Panc1 (cell line): ENCODE measurements at regions not wholly inside any gene's neighbourhood (a gene's known extent, or its start where the extent isn't known, plus 50 kb on each side); places are given as distances from the start of the nearest gene placed in this dataset.

Source experiments
- ATAC-seq: fragments of 200-7000 bp; cut with Tn5 transposase; 2 replicates; pipeline ENCODE4 v1.9.1; 2020; ENCODE audit warnings: mild to moderate bottlenecking, moderate library complexity
- BruUV-seq: library from RNA; stranded (reverse); fragments of 400-500 nt; replicated peaks from 2 replicates; lab custom pipeline; 2021; lab: Mats Ljungman, UMichigan
- CTCF ChIA-PET: fragments of 300-600 bp; sonication (Branson Sonifier 250); formaldehyde crosslinking; loops from one replicate; lab custom pipeline; 2022; ENCODE audit warnings: antibody characterized with exemption; lab: Charles Lee
- POLR2A ChIA-PET: fragments of 300-600 bp; sonication (Branson Sonifier 250); formaldehyde crosslinking; loops from one replicate; lab custom pipeline; 2022; ENCODE audit warnings: antibody characterized with exemption; lab: Charles Lee
- DNase-seq: peaks from one replicate; pipeline ENCODE4 v3.0.0-alpha.2; 2010; ENCODE audit warnings: low read depth, low spot score
- H3K27ac ChIP-seq: 2 replicates; pipeline ENCODE4 v1.5.1; 2011; ENCODE audit warnings: mild to moderate bottlenecking, low read length, inconsistent platforms
- H3K27me3 ChIP-seq: fragments of 200-500 bp; sonication (Bioruptor generic); 2 replicates; pipeline ENCODE4 v1.6.0; 2014; ENCODE audit warnings: low read length, inconsistent platforms; ENCODE audit not compliant: control insufficient read depth, insufficient read depth
- H3K36me3 ChIP-seq: fragments of 200-500 bp; sonication (Bioruptor generic); 2 replicates; pipeline ENCODE4 v1.5.1; 2014; ENCODE audit warnings: inconsistent platforms, mild to moderate bottlenecking, low read length, moderate library complexity; ENCODE audit not compliant: control insufficient read depth, insufficient read depth
- H3K4me1 ChIP-seq: 2 replicates; pipeline ENCODE4 v1.5.1; 2011; ENCODE audit warnings: inconsistent platforms, mild to moderate bottlenecking, low read length, moderate library complexity; ENCODE audit not compliant: control insufficient read depth, insufficient read depth
- H3K4me3 ChIP-seq, 2 experiments: 2 replicates each; pipeline ENCODE4 v1.5.1; 2011 to 2012; ENCODE audit warnings: low read depth in 2 of 2, low read length in 2 of 2, mild to moderate bottlenecking in 2 of 2, inconsistent platforms in 1 of 2, moderate library complexity in 1 of 2
- H3K9me3 ChIP-seq: fragments of 200-500 bp; sonication (Bioruptor generic); 2 replicates; pipeline ENCODE4 v1.5.1; 2014; ENCODE audit warnings: low read depth, mild to moderate bottlenecking, inconsistent platforms, low read length, moderate library complexity; ENCODE audit not compliant: control insufficient read depth, insufficient read depth
- POLR2AphosphoS5 ChIP-seq: IDR thresholded peaks from 2 replicates; pipeline ENCODE4 v1.6.1; 2012; ENCODE audit warnings: mild to moderate bottlenecking, low read depth, low read length, moderate library complexity
- SIN3A ChIP-seq: IDR thresholded peaks from 2 replicates; pipeline ENCODE4 v1.6.1; 2012; ENCODE audit warnings: low read depth, mild to moderate bottlenecking, low read length, moderate library complexity, borderline replicate concordance; ENCODE audit not compliant: insufficient read depth
- TCF7L2 ChIP-seq: IDR thresholded peaks from 2 replicates; pipeline ENCODE4 v1.6.1; 2011; ENCODE audit warnings: mild to moderate bottlenecking, low read depth, low read length, inconsistent platforms
- in situ Hi-C: cut with HindIII; loops from 2 replicates; pipeline ENCODE4 v1.10.0; 2016; ENCODE audit warnings: low sequenced_read_pairs, low pct_unique_long_range_greater_than_20kb
- intact Hi-C: fragments of 100-400 bp; cut with micrococcal nuclease; formaldehyde crosslinking; loops from one replicate; pipeline ENCODE4 v1.10.0; 2022; ENCODE audit not compliant: unreplicated experiment
- TF ChIP-seq, protein P1 (sequence below): fragments of 450-650 bp; IDR thresholded peaks from 2 replicates; pipeline ENCODE4 v1.5.1; 2017; ENCODE audit warnings: mild to moderate bottlenecking
- TF ChIP-seq, protein P2 (sequence below), 2 experiments: IDR thresholded peaks; 2 replicates each; pipeline ENCODE4 v1.6.1; 2011 to 2012; ENCODE audit warnings: low read depth in 2 of 2, control low read depth in 1 of 2, low read length in 1 of 2, mild to moderate bottlenecking in 1 of 2, moderate library complexity in 1 of 2; ENCODE audit not compliant: insufficient read depth in 1 of 2

DNA sequence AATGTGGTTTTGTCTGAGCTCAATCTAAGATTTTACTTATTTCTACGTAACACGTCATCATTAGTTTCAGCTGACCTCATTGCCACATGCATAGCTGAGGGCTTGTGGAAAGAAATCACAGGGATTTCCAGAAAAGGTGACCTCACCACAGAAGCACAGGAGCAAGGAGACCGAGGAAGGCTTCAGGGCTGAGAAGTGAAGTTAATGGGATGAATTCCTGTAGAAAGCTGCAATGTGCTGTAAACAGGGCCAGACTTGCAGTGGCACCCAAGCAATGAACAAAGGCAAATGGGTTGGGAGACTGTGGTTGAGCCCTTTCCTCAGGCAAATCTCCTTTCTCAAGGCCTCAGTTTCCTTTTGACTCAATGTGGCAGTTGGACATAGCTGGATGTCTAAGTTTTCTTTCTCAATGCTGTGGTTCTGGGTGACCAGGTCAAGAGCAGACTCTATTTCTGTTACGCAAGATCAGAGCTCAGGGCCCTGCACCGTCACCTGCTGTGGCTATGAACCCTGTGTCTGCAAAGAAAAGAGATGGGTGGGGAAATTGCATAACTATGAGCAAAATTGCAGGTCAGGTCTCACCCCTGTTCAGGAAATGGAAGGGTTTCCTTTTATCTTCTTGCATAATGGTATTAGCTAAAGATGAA lies 252.2 kb upstream of the TBL1XR1 start:
- ChIA-PET POLR2A (no interaction called here), CTCF (no interaction called here)
- H3K9me3 ChIP-seq = no peaks in the 10 kb centered on the region
- DNase-seq (no peak), ATAC-seq (no peak; the same call in 1 of the 2 replicates)
- peak overlapping the region; percentile 62; the same call in 1 of the 2 replicates for H3K27ac ChIP-seq
- in situ Hi-C loops (no loop called here), intact Hi-C loops (no loop called here)
- no TSS peak for BruUV-seq
- H3K27me3 ChIP-seq = no peaks in the 10 kb centered on the region
- no peaks in the 10 kb centered on the region for H3K36me3 ChIP-seq
- peaks cover 4% of the 10 kb centered on the region; the same call in 1 of the 2 replicates for H3K4me1 ChIP-seq
- TF ChIP-seq, protein P1, sequence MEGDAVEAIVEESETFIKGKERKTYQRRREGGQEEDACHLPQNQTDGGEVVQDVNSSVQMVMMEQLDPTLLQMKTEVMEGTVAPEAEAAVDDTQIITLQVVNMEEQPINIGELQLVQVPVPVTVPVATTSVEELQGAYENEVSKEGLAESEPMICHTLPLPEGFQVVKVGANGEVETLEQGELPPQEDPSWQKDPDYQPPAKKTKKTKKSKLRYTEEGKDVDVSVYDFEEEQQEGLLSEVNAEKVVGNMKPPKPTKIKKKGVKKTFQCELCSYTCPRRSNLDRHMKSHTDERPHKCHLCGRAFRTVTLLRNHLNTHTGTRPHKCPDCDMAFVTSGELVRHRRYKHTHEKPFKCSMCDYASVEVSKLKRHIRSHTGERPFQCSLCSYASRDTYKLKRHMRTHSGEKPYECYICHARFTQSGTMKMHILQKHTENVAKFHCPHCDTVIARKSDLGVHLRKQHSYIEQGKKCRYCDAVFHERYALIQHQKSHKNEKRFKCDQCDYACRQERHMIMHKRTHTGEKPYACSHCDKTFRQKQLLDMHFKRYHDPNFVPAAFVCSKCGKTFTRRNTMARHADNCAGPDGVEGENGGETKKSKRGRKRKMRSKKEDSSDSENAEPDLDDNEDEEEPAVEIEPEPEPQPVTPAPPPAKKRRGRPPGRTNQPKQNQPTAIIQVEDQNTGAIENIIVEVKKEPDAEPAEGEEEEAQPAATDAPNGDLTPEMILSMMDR = no peak
- TF ChIP-seq, protein P2, sequence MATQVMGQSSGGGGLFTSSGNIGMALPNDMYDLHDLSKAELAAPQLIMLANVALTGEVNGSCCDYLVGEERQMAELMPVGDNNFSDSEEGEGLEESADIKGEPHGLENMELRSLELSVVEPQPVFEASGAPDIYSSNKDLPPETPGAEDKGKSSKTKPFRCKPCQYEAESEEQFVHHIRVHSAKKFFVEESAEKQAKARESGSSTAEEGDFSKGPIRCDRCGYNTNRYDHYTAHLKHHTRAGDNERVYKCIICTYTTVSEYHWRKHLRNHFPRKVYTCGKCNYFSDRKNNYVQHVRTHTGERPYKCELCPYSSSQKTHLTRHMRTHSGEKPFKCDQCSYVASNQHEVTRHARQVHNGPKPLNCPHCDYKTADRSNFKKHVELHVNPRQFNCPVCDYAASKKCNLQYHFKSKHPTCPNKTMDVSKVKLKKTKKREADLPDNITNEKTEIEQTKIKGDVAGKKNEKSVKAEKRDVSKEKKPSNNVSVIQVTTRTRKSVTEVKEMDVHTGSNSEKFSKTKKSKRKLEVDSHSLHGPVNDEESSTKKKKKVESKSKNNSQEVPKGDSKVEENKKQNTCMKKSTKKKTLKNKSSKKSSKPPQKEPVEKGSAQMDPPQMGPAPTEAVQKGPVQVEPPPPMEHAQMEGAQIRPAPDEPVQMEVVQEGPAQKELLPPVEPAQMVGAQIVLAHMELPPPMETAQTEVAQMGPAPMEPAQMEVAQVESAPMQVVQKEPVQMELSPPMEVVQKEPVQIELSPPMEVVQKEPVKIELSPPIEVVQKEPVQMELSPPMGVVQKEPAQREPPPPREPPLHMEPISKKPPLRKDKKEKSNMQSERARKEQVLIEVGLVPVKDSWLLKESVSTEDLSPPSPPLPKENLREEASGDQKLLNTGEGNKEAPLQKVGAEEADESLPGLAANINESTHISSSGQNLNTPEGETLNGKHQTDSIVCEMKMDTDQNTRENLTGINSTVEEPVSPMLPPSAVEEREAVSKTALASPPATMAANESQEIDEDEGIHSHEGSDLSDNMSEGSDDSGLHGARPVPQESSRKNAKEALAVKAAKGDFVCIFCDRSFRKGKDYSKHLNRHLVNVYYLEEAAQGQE (IDR thresholded peaks at IDR 0.05; ENCODE audit: insufficient read depth in 1 of 2, low read depth in 2 of 2, low read length in 1 of 2) = no peak
- no peak for TF ChIP-seq TCF7L2
- no peak for TF ChIP-seq SIN3A
- no peak for TF ChIP-seq POLR2AphosphoS5
- H3K4me3 ChIP-seq = no peak overlapping the region

DNA sequence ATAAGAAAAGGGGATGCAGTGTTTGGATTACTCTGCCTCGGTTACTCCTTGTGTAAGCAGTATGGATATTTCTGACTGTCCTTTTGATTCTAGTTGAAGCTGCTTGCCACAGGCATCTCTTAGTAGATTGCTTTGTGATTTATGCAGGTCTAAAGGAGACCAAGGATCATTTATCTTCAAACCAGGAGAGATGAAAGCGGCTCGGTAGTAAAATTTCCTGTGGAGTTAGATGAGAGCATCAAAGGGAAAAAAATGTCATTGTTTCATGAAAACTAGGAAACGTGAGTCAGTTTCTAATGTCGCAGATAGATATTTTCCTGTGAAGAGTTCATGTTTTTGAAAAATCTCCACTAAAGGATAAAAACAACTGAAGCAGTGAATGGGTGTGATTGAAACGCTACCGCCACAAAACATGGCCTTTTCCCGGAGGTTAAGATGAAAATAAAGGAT lies 254.0 kb upstream of the TBL1XR1 start:
- ATAC-seq = no peak
- ChIA-PET CTCF (no interaction called here), POLR2A (no interaction called here)
- no TSS peak for BruUV-seq
- Histone ChIP-seq H3K36me3 (no peaks in the 10 kb centered on the region), H3K4me1 (peaks cover 4% of the 10 kb centered on the region; the same call in 1 of the 2 replicates), H3K9me3 (no peaks in the 10 kb centered on the region; the same call in 1 of the 2 replicates), H3K27ac (peak overlapping the region; percentile 61), H3K27me3 (no peaks in the 10 kb centered on the region), H3K4me3 (no peak overlapping the region)
- DNase-seq = no peak
- no peak for TF ChIP-seq SIN3A
- TF ChIP-seq, protein P2 (IDR thresholded peaks at IDR 0.05; ENCODE audit: insufficient read depth in 1 of 2, low read depth in 2 of 2, low read length in 1 of 2) = no peak
- intact Hi-C loops = no loop called here
- in situ Hi-C loops = no loop called here
